SK-N-SH treated with all-trans-retinoic acid at 6 μM for 48 hours (cell line): ENCODE measurements at regions not wholly inside any gene's neighbourhood (a gene's known extent, or its start where the extent isn't known, plus 50 kb on each side); places are given as distances from the start of the nearest gene placed in this dataset.
"Not testable (repeated sequence)": the region's sequence is repeated elsewhere in the genome, so short reads cannot be mapped to it uniquely, and the experiment has no call there.

Experiments used
- ATAC-seq: fragments of 200-7000 bp; cut with Tn5 transposase; 3 replicates; pipeline ENCODE4 v1.9.1; 2020; ENCODE audit warnings: mild to moderate bottlenecking, moderate library complexity
- ARNTL ChIP-seq: fragments of 450-650 bp; formaldehyde crosslinking; IDR thresholded peaks from 2 replicates; pipeline ENCODE4 v1.5.0; 2020; ENCODE audit warnings: low read depth, mild to moderate bottlenecking, moderate library complexity, borderline replicate concordance
- BACH2 ChIP-seq: fragments of 250-450 bp; sonication (Bioruptor Pico); IDR thresholded peaks from 2 replicates; pipeline ENCODE4 v1.9.0; 2021; ENCODE audit warnings: mild to moderate bottlenecking, borderline replicate concordance
- CSDC2 ChIP-seq: fragments of 250-450 bp; sonication (Bioruptor Pico); IDR thresholded peaks from 2 replicates; pipeline ENCODE4 v1.5.0; 2020; ENCODE audit warnings: mild to moderate bottlenecking, moderate library complexity
- ESRRG ChIP-seq: fragments of 250-450 bp; sonication (Bioruptor Pico); IDR thresholded peaks from 2 replicates; pipeline ENCODE4 v1.6.1; 2021; ENCODE audit warnings: mild to moderate bottlenecking
- GLIS3 ChIP-seq: fragments of 250-450 bp; sonication (Bioruptor Pico); IDR thresholded peaks from 2 replicates; pipeline ENCODE4 v1.5.0; 2020; ENCODE audit warnings: mild to moderate bottlenecking, moderate library complexity
- ISL1 ChIP-seq: fragments of 250-450 bp; sonication (Bioruptor Pico); IDR thresholded peaks from 2 replicates; pipeline ENCODE4 v2.1.2; 2022; ENCODE audit warnings: mild to moderate bottlenecking, moderate library complexity
- PPARA ChIP-seq: fragments of 250-450 bp; sonication (Bioruptor Pico); IDR thresholded peaks from 2 replicates; pipeline ENCODE4 v1.5.0; 2020; ENCODE audit warnings: mild to moderate bottlenecking, borderline replicate concordance
- RARB ChIP-seq: fragments of 250-450 bp; sonication (Bioruptor Pico); IDR thresholded peaks from 2 replicates; pipeline ENCODE4 v1.8.0; 2021; ENCODE audit warnings: mild to moderate bottlenecking, moderate library complexity
- SNAI2 ChIP-seq: fragments of 250-450 bp; sonication (Bioruptor Pico); IDR thresholded peaks from 2 replicates; pipeline ENCODE4 v1.5.0; 2020; ENCODE audit warnings: mild to moderate bottlenecking, moderate library complexity
- TCF4 ChIP-seq: fragments of 250-450 bp; sonication (Bioruptor Pico); IDR thresholded peaks from 2 replicates; pipeline ENCODE4 v1.8.0; 2021; ENCODE audit warnings: mild to moderate bottlenecking, moderate library complexity, borderline replicate concordance
- TOX ChIP-seq: fragments of 250-450 bp; sonication (Bioruptor Pico); IDR thresholded peaks from 2 replicates; pipeline ENCODE4 v1.8.0; 2021; ENCODE audit warnings: mild to moderate bottlenecking, moderate library complexity, borderline replicate concordance
- ZC3H10 ChIP-seq: fragments of 250-450 bp; sonication (Bioruptor Pico); IDR thresholded peaks from 2 replicates; pipeline ENCODE4 v1.5.1; 2021; ENCODE audit warnings: mild to moderate bottlenecking, moderate library complexity
- ZFP3 ChIP-seq: fragments of 250-450 bp; sonication (Bioruptor Pico); IDR thresholded peaks from 2 replicates; pipeline ENCODE4 v1.5.0; 2020; ENCODE audit warnings: mild to moderate bottlenecking, moderate library complexity
- ZFP30 ChIP-seq: fragments of 450-650 bp; formaldehyde crosslinking; IDR thresholded peaks from 2 replicates; pipeline ENCODE4 v1.5.0; 2022; ENCODE audit warnings: mild to moderate bottlenecking, moderate library complexity
- ZNF70 ChIP-seq: fragments of 450-650 bp; formaldehyde crosslinking; IDR thresholded peaks from 2 replicates; pipeline ENCODE4 v1.5.0; 2020; ENCODE audit warnings: mild to moderate bottlenecking, moderate library complexity
- ZNF8 ChIP-seq: fragments of 450-650 bp; formaldehyde crosslinking; IDR thresholded peaks from 2 replicates; pipeline ENCODE4 v1.5.0; 2020; ENCODE audit warnings: mild to moderate bottlenecking, moderate library complexity
- TF ChIP-seq, protein P1 (sequence below): fragments of 250-450 bp; sonication (Bioruptor Pico); IDR thresholded peaks from 2 replicates; pipeline ENCODE4 v1.5.0; 2020; ENCODE audit warnings: mild to moderate bottlenecking, moderate library complexity
- TF ChIP-seq, protein P2 (sequence below): fragments of 250-450 bp; sonication (Bioruptor Pico); IDR thresholded peaks from 2 replicates; pipeline ENCODE4 v1.8.0; 2021; ENCODE audit warnings: low read depth, mild to moderate bottlenecking, moderate library complexity, borderline replicate concordance
- TF ChIP-seq, protein P3 (sequence below): fragments of 250-450 bp; sonication (Bioruptor Pico); IDR thresholded peaks from 2 replicates; pipeline ENCODE4 v1.5.1; 2021; ENCODE audit warnings: mild to moderate bottlenecking, moderate library complexity
- TF ChIP-seq, protein P4 (sequence below): fragments of 250-450 bp; sonication (Bioruptor Pico); IDR thresholded peaks from 2 replicates; pipeline ENCODE4 v1.5.1; 2020; ENCODE audit warnings: low read depth, mild to moderate bottlenecking, moderate library complexity
- TF ChIP-seq, protein P5 (sequence below): fragments of 250-450 bp; sonication (Bioruptor Pico); IDR thresholded peaks from 2 replicates; pipeline ENCODE4 v1.8.0; 2020; ENCODE audit warnings: mild to moderate bottlenecking, moderate library complexity, borderline replicate concordance

DNA sequence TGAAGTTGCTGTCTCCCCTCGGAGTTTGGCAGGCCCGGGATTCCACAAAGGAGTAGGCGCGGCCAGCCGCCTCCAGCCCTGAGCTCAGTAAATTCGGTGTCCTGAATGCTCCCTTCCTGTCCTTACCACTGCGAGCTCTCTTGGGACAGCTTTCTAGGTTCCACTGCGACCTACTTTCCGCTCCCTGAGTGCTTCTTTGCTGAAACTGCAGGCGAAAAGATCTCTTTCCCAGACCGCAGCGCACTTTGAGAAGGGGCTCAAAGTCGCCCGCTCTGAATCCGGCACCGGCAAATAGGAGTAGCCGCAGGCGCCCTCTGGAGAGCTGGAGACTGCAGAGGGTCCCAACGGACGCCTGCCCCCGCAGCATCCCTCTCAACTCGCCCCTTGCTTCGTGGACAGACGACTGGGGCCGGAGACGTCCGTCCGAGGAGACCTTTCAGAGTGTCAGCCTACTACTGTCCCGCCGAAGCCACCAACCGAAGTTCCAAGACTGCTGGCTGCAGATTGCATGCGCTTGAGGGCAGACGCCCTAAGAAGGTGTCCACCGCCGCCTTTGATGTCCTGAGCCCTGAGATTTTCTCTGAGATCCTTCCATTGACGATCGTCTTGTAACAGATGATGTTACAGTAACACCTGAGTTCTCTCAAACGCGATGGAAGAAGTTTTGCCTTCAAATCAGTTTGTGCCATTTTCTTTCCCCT, 96.0 kb downstream of the ANXA2R start:
- no peak for TF ChIP-seq GLIS3 (CRISPR knock-in tag)
- TF ChIP-seq TCF4 (CRISPR knock-in tag) = no peak
- no peak for TF ChIP-seq ZNF70 (CRISPR knock-in tag)
- peak; percentile 61 for ATAC-seq

- no peak for ATAC-seq
- TF ChIP-seq ZFP3 (CRISPR knock-in tag) (no peak), RARB (CRISPR knock-in tag) (no peak), ZNF70 (CRISPR knock-in tag) (no peak), ZNF8 (no peak), PPARA (CRISPR knock-in tag) (no peak), ARNTL (CRISPR knock-in tag) (no peak), TOX (CRISPR knock-in tag) (no peak), CSDC2 (CRISPR knock-in tag) (no peak), ESRRG (no peak), ZFP30 (CRISPR knock-in tag) (no peak), SNAI2 (no peak), ISL1 (CRISPR knock-in tag) (no peak), ZC3H10 (no peak), BACH2 (no peak)
- TF ChIP-seq, protein P1, sequence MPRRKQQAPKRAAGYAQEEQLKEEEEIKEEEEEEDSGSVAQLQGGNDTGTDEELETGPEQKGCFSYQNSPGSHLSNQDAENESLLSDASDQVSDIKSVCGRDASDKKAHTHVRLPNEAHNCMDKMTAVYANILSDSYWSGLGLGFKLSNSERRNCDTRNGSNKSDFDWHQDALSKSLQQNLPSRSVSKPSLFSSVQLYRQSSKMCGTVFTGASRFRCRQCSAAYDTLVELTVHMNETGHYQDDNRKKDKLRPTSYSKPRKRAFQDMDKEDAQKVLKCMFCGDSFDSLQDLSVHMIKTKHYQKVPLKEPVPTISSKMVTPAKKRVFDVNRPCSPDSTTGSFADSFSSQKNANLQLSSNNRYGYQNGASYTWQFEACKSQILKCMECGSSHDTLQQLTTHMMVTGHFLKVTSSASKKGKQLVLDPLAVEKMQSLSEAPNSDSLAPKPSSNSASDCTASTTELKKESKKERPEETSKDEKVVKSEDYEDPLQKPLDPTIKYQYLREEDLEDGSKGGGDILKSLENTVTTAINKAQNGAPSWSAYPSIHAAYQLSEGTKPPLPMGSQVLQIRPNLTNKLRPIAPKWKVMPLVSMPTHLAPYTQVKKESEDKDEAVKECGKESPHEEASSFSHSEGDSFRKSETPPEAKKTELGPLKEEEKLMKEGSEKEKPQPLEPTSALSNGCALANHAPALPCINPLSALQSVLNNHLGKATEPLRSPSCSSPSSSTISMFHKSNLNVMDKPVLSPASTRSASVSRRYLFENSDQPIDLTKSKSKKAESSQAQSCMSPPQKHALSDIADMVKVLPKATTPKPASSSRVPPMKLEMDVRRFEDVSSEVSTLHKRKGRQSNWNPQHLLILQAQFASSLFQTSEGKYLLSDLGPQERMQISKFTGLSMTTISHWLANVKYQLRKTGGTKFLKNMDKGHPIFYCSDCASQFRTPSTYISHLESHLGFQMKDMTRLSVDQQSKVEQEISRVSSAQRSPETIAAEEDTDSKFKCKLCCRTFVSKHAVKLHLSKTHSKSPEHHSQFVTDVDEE (CRISPR knock-in tag) = no peak
- TF ChIP-seq, protein P2, sequence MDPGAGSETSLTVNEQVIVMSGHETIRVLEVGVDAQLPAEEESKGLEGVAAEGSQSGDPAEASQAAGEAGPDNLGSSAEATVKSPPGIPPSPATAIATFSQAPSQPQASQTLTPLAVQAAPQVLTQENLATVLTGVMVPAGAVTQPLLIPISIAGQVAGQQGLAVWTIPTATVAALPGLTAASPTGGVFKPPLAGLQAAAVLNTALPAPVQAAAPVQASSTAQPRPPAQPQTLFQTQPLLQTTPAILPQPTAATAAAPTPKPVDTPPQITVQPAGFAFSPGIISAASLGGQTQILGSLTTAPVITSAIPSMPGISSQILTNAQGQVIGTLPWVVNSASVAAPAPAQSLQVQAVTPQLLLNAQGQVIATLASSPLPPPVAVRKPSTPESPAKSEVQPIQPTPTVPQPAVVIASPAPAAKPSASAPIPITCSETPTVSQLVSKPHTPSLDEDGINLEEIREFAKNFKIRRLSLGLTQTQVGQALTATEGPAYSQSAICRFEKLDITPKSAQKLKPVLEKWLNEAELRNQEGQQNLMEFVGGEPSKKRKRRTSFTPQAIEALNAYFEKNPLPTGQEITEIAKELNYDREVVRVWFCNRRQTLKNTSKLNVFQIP (CRISPR knock-in tag) = no peak
- TF ChIP-seq, protein P3, sequence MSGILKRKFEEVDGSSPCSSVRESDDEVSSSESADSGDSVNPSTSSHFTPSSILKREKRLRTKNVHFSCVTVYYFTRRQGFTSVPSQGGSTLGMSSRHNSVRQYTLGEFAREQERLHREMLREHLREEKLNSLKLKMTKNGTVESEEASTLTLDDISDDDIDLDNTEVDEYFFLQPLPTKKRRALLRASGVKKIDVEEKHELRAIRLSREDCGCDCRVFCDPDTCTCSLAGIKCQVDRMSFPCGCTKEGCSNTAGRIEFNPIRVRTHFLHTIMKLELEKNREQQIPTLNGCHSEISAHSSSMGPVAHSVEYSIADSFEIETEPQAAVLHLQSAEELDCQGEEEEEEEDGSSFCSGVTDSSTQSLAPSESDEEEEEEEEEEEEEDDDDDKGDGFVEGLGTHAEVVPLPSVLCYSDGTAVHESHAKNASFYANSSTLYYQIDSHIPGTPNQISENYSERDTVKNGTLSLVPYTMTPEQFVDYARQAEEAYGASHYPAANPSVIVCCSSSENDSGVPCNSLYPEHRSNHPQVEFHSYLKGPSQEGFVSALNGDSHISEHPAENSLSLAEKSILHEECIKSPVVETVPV (CRISPR knock-in tag) = no peak
- TF ChIP-seq, protein P4, sequence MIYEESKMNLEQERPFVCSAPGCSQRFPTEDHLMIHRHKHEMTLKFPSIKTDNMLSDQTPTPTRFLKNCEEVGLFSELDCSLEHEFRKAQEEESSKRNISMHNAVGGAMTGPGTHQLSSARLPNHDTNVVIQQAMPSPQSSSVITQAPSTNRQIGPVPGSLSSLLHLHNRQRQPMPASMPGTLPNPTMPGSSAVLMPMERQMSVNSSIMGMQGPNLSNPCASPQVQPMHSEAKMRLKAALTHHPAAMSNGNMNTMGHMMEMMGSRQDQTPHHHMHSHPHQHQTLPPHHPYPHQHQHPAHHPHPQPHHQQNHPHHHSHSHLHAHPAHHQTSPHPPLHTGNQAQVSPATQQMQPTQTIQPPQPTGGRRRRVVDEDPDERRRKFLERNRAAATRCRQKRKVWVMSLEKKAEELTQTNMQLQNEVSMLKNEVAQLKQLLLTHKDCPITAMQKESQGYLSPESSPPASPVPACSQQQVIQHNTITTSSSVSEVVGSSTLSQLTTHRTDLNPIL (CRISPR knock-in tag) = no peak
- TF ChIP-seq, protein P5, sequence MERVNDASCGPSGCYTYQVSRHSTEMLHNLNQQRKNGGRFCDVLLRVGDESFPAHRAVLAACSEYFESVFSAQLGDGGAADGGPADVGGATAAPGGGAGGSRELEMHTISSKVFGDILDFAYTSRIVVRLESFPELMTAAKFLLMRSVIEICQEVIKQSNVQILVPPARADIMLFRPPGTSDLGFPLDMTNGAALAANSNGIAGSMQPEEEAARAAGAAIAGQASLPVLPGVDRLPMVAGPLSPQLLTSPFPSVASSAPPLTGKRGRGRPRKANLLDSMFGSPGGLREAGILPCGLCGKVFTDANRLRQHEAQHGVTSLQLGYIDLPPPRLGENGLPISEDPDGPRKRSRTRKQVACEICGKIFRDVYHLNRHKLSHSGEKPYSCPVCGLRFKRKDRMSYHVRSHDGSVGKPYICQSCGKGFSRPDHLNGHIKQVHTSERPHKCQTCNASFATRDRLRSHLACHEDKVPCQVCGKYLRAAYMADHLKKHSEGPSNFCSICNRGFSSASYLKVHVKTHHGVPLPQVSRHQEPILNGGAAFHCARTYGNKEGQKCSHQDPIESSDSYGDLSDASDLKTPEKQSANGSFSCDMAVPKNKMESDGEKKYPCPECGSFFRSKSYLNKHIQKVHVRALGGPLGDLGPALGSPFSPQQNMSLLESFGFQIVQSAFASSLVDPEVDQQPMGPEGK (CRISPR knock-in tag) = no peak
Observed at GRCh38 chr5:42940853-42941252, 99.3 kb downstream of the ANXA2R start.

GRCh38 chr5:42932011-42932410, 108.1 kb downstream of the ANXA2R start:
- not testable (repeated sequence) for ATAC-seq

- ATAC-seq = not testable (repeated sequence)
Observed at GRCh38 chr5:42931451-42931850, 108.7 kb downstream of the ANXA2R start.
